NCI-H2107 treated with DMSO at 0.1 percent for 48 hours (cell line): ENCODE measurements at regions not wholly inside any gene's neighbourhood (a gene's known extent, or its start where the extent isn't known, plus 50 kb on each side); places are given as distances from the start of the nearest gene placed in this dataset.
"Not testable (repeated sequence)": the region's sequence is repeated elsewhere in the genome, so short reads cannot be mapped to it uniquely, and the experiment has no call there.

ENCODE experiments used
- DNase-seq: peaks from one replicate; lab custom pipeline; 2025; ENCODE audit not compliant: unreplicated experiment; lab: John Stamatoyannopoulos, UW

DNA sequence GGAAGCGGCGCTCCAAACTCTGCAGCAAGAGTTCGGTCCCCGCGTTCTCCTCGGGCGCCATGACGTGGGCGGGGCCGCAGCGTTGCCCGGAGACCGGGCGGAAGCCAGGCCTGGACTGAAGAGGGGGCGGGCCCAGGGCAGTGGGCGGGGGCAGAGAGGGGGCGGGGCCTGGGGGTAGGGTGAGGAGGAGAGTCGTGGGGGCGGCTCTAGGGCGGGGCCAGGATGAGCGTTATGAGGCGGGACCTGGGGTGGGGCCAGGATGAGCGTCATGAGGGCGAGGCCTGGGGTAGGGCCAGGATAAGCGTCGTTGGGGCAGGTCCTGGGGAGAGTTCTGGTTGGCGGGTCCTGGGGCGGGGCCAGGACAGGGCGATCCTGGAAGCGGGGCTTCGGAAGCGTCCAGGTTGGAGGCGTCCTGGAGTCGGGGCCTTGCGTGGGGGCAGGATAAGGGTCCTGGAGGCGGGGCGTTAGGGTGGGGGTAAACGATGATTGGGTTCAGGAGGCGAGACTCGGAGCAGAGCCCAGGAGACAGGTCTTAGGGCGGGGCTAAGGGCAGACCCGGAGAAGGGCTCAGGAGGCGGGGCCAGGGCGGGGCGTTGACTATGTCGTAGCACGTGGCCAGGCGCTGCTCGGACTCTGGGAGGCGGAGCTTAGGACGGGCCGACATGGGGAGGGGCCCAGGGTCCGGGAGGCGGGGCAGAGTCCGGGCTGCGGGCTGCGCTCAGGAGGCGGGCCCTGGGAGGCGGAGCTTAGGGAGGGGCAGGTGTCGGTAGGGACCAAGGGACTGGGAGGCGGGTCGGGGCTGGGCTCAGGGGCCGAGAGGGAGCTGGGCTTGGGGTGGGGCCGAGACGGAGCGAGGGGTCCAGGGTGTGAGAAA lies 131.1 kb upstream of the ALDH3B2 start:
- DNase-seq = peak; percentile 89

DNA sequence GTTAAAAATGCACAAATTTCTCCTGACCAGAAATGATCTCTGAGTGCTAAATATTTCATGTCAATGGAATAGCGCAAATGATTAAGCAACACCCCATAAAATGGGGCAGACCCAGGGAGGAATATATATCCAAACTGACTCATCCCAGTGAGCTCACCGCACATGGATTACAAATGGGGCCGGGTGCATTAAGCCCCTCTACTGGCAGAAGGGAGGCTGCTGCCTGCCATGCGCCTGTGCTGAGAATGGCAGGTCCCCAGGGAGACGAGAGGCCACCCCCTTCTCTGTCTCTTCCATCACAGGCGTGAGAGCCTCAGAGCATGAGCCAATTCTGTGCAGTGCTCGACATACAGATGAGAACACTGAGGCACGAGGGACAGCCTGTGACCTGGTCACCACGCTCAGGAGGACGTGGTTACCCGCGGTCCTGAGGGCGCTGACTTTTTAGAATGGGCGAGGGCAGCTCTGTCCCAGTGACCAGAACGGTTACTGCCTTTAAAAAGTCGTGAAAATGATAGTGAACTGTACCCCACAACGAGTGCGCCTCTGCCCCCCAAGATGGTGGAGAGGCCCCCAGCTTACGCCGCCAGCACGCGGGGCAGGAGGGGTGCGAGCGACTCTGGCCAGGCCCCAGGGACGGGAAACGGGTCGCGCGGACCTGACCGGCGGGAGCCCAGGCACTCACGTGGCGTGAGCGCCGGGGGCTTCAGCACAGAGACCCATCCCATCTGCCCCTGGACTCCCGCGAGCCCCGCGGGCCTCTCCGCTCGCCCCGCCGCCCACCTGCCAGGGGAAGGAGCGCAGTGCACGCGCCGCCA lies 130.2 kb upstream of the ALDH3B2 start:
- not testable (repeated sequence) for DNase-seq

DNA sequence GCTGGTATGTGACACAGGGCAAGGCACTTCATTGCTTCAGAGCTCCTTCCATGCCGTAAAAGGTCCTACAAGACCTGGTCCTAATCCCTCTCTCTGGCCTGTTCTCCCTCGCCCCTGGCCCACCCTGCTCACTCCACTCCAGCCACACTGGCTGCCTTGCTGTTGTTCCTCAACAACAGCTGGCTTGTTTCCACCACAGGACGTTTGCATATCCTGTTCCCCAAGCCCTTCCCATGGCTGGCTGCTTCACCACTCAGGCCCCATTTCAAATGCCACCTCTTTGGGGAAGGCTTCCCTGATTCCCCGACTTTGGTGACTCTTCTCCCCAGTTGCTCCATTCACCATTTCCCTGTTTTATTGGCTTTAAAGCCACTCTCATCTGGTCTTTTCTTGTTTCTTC lies 129.1 kb upstream of the ALDH3B2 start:
- DNase-seq = not testable (repeated sequence)

DNA sequence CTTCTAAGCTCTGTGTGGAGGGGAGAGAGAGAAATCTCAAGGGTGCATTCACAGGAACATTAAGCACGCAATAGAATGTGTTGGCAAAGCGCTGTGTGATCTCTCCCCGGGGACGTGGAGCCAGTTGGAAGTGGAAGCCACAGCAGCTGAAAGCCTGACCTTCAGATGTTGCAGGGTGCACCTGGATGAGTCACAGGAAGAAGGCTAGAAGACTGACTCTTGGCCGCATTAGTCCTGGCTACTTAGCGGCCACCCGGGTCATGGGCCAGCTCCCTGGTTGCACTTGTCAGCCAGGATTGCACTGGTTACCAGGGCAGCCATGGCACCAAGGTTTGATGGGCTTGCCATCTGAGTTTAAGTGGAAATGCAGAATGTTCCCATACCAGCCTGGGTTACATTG lies 128.6 kb upstream of the ALDH3B2 start:
- DNase-seq = not testable (repeated sequence)

DNA sequence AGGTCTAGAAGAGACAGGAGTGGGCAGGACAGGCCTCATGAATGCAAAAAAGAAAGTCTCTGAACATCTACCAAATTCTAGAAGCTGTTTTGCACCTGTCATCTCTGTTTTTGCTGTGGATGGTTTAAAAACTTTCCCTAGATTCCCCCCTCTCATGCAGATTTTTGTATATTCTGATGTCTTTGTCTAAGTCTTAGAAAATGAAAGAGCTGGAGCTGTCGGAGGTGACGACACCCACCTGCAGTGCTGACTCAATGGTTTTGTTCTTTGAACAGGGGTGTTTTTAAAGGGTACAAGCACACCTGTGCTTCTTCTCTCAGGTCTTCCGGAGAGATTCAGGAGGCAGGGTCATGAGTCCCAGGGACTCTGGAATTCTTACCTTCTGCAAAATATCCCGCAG lies 128.2 kb upstream of the ALDH3B2 start:
- DNase-seq = not testable (repeated sequence)

DNA sequence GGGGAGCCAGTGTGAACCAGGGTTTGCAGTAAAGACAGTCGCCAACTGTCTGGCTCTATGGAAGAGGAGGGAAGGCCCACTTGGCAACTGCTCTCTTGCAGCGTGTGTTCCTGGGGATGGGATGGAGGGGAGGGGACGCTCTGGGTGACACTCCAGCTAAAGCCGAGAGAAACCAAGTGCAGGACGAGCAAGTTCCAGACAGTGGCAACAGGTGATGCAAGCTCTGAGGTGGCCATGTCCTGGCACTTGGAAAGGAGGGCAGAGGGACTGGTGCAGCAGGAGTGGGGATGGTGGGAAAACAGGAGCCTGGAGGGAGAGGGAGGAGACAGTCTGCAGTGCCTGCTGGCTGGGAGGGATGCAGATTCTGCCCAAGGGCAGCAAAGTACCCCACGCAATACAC lies 127.0 kb upstream of the ALDH3B2 start:
- DNase-seq = not testable (repeated sequence)

DNA sequence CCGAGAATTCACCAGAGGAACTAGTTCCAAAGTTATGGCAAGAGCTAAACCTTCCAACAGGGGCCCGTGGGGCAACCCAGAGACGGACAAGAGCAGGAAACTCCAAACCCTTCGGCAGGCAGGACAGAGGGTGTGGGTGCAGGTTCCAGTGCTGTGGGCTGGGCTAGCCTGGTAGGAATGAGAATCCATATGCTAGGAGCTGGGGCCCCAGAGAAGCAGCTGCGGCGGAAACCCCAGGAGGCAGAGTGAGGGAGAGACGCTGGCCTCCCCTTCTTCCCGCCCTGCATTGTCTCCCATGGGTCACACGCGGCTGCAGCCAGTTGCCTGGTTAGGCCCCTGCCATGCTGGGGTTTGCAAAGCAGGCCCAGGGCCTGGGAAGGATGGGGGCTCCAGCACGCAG lies 126.2 kb upstream of the ALDH3B2 start:
- DNase-seq = not testable (repeated sequence)

DNA sequence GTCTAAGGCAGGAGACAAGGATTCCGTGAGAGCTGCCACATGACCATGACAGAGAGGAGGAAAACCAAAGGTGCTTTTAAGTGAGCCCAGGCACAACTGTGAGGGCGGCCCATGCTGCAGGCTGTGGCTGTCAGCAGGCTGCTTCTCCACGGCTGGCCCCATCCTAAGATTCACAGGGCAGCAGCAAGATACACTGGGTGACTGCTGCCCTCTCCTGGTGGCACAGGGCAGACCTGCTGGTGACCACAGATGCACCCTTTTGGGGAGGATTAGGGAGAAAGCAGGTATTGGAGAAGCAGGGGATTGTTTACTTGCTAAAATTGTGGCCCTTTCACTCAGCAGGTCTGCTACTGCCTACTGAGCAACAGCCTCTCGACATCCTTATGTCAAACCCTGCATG lies 125.4 kb upstream of the ALDH3B2 start:
- not testable (repeated sequence) for DNase-seq

DNA sequence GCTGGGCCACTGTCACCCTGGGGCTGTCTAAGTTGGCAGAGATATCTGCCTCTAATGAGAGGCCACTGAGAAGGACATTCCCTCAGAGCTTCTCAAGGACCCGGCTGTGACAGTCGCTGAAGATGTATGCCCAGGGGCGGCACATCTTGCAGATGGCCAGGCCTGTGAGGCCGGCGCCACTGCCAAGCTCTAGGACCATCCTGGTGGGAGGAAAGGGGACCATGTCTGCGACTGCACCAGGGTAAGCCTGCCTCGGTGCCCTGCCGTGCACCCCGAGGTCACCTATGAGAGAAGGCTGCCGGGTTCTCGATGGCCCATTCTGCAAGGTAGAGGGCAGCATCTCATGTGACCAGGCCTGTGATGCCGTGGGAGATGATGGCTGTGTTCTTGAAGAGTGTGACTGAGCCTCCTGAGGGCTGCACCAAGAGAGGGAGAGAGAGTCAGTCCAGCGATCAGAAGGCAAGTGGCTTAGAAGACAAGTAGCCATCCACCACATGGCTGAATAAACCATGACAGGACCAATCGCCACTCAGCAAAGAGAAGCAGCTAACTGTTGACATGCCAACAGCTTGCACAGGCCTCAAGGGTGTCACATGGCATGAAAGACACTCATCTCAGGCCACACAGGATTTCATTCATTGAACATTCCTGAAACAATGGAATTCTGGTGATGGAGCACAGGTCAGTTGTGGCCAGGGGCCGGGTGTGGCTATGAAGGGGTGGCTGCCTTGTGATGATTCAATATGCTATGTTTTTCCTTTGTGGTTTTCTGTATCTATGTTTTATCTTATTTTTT lies 123.5 kb upstream of the ALDH3B2 start:
- DNase-seq = not testable (repeated sequence)

DNA sequence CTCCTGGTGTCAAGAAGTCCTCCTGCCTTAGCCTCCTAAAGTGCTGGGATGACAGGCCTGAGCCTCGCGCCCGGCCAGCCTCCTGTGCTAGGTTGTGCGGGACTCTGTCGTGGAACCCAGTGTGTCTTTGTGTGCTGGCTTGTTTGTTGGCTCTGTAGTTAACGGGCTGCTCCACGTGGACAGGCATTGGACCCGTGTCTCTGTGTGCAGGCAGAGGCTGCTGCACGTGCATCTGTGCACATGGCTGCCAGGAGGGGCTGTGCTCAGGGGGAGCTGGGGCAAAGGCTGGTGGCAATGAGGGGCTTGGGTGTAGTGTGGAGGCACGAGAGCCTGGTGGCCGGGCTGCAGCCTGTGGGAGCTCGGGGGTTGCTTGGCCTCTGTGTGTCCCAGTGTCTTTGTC lies 121.3 kb upstream of the ALDH3B2 start:
- no peak for DNase-seq

DNA sequence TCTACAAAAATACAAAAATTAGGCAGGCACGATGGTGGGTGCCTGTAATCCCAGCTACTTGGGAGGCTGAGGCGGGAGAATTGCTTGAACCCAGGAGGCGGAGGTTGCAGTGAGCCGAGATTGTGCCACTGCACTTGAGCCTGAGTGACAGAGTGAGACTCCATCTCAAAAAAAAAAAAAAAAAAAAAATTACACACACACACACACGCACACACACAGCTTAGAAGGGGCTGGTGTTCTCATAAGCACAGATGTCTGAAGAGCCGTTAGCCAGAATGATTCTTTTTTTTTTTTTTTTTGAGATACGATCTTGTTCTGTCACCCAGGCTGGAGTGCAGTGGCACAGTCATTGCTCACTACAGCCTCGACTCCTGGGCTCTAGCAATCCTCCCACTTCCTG lies 119.3 kb upstream of the ALDH3B2 start:
- not testable (repeated sequence) for DNase-seq

DNA sequence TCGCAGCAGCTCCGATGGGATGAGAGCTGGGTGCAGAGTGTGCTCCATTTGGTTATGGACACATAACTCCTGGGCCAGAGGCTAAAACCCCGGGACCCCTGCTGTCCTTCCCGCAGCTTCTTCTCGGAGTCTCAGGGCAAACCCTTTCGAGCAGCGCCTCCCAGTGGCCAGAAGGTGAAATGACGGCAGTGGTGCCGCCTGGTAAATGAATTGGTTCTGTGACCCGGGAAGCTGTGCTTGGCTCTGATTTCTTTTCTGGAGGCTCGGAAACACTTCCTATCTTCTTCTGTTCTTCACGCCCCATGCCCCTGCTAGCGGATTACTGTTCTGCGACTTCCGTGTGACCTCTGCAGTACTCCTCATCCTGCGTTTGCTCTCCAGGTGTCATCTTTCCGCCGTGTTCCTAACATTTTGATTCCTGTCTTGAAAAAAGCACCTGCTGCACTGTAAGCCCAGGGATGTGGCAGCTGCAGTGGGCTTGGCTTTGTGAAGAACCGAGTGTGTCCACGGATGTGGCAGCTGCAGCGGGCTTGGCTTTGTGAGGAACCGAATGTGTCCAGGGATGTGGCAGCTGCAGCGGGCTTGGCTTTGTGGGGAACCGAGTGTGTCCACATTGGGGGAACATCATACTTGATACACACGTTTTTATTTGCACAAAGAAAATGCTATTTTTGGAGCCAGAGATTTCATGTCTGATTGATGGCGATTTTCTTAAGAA lies 118.0 kb upstream of the ALDH3B2 start:
- peak; percentile 45 for DNase-seq

DNA sequence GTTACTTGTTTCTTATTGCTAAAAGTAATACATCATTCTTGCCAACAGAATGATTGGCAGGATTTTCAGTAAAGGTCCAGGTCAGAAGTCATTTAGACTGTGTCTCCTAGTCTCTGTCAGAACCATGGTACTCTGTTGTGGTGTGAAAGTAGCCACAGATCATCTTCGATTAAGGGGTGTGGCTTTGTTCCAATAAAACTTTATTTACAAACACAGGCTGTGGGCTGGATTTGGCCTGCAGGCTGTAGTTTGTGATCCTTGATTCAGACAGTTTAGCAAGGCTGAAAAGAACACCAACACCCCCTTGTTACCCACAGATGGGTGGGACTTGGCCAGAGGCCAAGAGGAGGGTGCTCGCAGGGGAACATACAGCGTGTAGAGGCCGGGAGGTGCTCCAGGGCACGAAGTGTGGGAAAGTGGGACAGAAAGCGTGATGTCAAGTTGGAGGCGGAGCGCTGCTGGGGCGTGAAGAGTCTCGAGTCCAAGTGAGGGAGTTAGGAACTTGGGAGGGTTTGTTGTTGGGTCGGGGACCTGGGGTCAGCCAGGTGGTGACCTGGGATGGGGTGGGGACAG lies 117.3 kb upstream of the ALDH3B2 start:
- DNase-seq = not testable (repeated sequence)

DNA sequence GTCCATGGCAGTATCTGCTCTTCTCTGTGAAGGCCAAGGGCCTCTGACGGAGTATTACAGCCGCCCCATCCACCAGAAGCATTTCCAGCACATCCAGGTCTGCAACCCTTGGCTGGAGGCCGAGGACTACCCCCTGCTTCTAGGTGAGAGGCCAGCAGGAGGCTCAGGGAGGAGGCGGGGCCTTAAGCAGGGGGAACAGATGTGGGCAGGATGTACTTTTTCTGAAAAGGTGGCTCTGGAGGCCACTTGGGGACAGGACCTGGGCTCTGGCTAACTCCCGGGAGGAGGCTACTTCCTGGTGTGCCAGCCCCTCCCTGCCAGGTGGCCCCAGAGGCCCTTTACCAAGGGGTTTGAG lies 113.9 kb upstream of the ALDH3B2 start:
- not testable (repeated sequence) for DNase-seq

DNA sequence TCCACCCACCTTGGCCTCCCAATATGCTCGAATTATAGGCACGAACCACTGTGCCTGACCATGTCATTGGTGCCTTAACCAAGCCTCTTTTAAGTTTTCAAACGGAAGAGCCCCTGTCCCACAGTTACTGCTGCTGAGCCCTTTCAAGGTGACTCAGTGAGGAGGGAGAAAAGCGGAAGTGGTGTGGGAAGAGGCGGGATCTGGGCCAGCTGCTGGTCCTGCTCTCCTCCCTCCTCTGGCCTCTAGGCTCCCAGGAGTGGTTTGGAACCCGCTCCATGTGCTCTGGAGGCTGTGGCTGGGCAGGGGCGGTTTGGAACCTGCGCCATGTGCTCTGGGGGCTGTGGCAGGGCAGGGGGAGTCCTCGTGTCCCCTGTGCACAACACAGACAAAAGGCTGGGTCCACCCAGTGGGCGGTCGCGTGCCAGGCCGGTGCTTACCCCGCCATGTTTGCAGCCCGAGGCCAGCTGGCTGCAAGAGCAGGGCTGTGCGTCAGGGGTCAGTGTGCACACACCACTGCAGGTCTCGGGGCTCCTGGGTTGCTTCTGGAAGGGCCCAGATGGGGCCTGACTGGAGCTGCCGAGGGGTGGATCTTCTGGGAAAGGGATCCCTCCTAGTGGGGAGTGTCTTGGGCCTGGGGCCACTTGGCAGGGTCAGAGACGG lies 113.4 kb upstream of the ALDH3B2 start:
- DNase-seq = not testable (repeated sequence)

DNA sequence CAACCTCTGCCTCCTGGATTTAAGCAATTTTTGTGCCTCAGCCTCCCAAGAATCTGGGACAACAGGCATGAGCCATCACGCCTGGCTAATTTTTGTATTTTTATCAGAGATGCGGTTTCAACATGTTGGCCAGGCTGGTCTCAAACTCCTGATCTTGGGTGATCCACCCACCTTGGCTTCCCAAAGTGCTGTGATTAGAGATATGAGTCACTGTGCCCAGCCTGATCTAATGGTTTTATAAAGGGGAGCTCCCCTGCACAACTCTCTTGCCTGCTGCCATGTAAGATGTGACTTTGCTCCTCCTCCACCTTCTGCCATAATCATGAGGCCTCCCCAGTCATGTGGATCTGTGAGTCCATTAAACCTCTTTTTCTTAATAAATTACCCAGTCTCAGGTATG lies 107.5 kb upstream of the ALDH3B2 start:
- DNase-seq = not testable (repeated sequence)

DNA sequence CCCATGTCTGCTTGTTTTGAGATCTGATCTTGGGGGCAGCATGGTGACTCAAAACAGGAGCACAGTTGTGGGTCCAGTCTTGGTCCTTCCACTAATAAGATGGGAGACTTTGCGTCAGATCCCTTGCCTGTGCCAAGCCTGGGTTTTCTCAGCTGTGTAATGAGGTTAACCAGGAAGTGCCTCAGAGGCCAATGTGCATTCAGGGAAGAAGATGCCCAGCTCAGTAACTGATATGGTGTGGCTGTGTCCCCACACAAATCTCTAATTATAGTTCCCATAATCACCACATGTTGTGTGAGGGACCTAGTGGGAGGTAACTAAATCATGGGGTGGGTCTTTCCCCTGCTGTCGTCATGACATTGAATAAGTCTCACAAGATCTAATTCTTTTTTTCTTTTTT lies 107.1 kb upstream of the ALDH3B2 start:
- DNase-seq = not testable (repeated sequence)

DNA sequence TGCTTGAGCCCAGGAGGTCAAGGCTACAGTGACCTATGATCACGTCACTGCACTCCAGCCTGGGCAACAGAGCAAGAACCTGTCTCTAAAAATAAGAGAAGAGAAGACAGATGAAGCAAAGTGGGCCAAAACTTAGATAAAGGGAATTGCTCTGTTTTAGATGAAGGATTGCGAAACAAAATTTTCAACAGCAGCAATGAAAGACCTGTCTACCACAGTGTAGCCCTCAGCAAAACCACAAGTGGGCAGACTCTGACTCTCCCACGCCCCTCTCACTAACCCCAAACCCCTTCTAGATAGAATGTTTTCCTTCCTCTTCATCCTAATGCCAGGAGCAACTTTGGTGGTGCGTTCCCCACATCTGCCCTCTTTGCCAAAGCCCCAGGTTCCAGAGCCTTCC lies 105.6 kb upstream of the ALDH3B2 start:
- no peak for DNase-seq

DNA sequence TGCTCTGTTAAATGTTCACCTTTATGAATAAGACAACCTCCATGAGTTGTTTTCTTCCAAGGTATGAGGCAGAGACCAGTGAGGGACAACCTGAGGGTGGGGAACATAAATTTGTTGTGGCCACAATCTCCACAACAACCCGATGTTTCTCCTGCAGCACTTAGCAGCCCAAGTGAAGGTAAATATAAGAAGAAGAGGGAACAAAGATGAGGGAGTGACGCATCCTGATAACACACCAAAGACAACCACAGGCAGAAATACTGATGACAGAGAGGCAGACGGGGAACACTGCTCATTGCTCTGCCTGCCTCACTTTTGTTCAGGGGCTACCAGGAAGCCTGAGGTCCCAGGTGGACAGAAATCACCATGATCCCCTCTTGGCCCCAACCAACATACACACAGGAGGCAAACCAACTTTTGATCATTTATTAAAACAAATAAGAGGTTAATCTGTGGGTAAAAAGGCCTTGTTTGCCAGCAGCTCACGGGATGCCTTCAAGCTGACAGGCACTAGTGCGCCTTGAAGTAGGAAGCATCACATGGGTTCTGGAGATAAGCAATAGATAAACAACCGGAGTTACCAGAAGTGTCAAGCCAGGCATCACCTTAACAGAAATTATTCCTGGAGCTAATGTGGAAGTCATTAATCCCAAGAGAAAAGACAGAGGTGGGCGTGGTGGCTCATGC lies 104.9 kb upstream of the ALDH3B2 start:
- DNase-seq = not testable (repeated sequence)
